ENCODE measurements at regions not wholly inside any gene's neighbourhood (a gene's known extent, or its start where the extent isn't known, plus 50 kb on each side); places are given as distances from the start of the nearest gene placed in this dataset.

- DNase-seq (ENCODE audit: low read depth, low spot score) = no peak
- H3K9ac ChIP-seq (ENCODE audit: insufficient read length, low read depth) = no peak overlapping the region
- no peak overlapping the region for H3K4me3 ChIP-seq (ENCODE audit: insufficient read length, low read depth)
- H3K4me1 ChIP-seq (ENCODE audit: insufficient read depth, insufficient read length) = no peaks in the 10 kb centered on the region
- H3K36me3 ChIP-seq (ENCODE audit: insufficient read depth, insufficient read length, low read length) = no peaks in the 10 kb centered on the region
- peaks cover 10% of the 10 kb centered on the region for H3K9me3 ChIP-seq (ENCODE audit: insufficient read depth, low read length)
- no peak for TF ChIP-seq SUZ12 (IDR thresholded peaks at IDR 0.05; ENCODE audit: extremely low read depth, insufficient read depth, insufficient read length)
- no peak for TF ChIP-seq YY1 (IDR thresholded peaks at IDR 0.05; ENCODE audit: insufficient read depth, insufficient read length)
- no peak for TF ChIP-seq ZNF274 (IDR thresholded peaks at IDR 0.05; ENCODE audit: low read depth, low read length)
- no peaks in the 10 kb centered on the region for H3K27me3 ChIP-seq (ENCODE audit: insufficient read depth, insufficient read length)
Measured at GRCh38 chr6:160891690-160892089, 99.9 kb upstream of the MAP3K4 start.

- Histone ChIP-seq H3K4me3 (ENCODE audit: insufficient read length, low read depth) (no peak overlapping the region), H3K9me3 (ENCODE audit: insufficient read depth, low read length) (no peaks in the 10 kb centered on the region), H3K36me3 (ENCODE audit: insufficient read depth, insufficient read length, low read length) (no peaks in the 10 kb centered on the region), H3K27me3 (ENCODE audit: insufficient read depth, insufficient read length) (no peaks in the 10 kb centered on the region), H3K9ac (ENCODE audit: insufficient read length, low read depth) (no peak overlapping the region), H3K4me1 (ENCODE audit: insufficient read depth, insufficient read length) (peaks cover 7% of the 10 kb centered on the region)
- DNase-seq (ENCODE audit: low read depth, low spot score) = no peak
- no peak for TF ChIP-seq YY1 (IDR thresholded peaks at IDR 0.05; ENCODE audit: insufficient read depth, insufficient read length)
- no peak for TF ChIP-seq SUZ12 (IDR thresholded peaks at IDR 0.05; ENCODE audit: extremely low read depth, insufficient read depth, insufficient read length)
- no peak for TF ChIP-seq ZNF274 (IDR thresholded peaks at IDR 0.05; ENCODE audit: low read depth, low read length)
Measured at GRCh38 chr6:160895562-160895961, 96.0 kb upstream of the MAP3K4 start.

GRCh38 chr6:160899671-160900430 lies 91.7 kb upstream of the MAP3K4 start:
- Histone ChIP-seq H3K4me3 (ENCODE audit: insufficient read length, low read depth) (no peak overlapping the region), H3K36me3 (ENCODE audit: insufficient read depth, insufficient read length, low read length) (no peaks in the 10 kb centered on the region), H3K27me3 (ENCODE audit: insufficient read depth, insufficient read length) (no peaks in the 10 kb centered on the region), H3K9ac (ENCODE audit: insufficient read length, low read depth) (peak overlapping the region; percentile 21), H3K9me3 (ENCODE audit: insufficient read depth, low read length) (no peaks in the 10 kb centered on the region), H3K4me1 (ENCODE audit: insufficient read depth, insufficient read length) (peaks cover 7% of the 10 kb centered on the region)
- TF ChIP-seq ZNF274 (IDR thresholded peaks at IDR 0.05; ENCODE audit: low read depth, low read length) = no peak
- no peak for TF ChIP-seq SUZ12 (IDR thresholded peaks at IDR 0.05; ENCODE audit: extremely low read depth, insufficient read depth, insufficient read length)
- TF ChIP-seq YY1 (IDR thresholded peaks at IDR 0.05; ENCODE audit: insufficient read depth, insufficient read length) = no peak
- no peak for DNase-seq (ENCODE audit: low read depth, low spot score)

GRCh38 chr6:160911949-160912348 lies 79.6 kb upstream of the MAP3K4 start:
- H3K9me3 ChIP-seq (ENCODE audit: insufficient read depth, low read length) = peaks cover 16% of the 10 kb centered on the region; the same call in 1 of the 2 replicates
- TF ChIP-seq ZNF274 (IDR thresholded peaks at IDR 0.05; ENCODE audit: low read depth, low read length) (no peak), YY1 (IDR thresholded peaks at IDR 0.05; ENCODE audit: insufficient read depth, insufficient read length) (no peak), SUZ12 (IDR thresholded peaks at IDR 0.05; ENCODE audit: extremely low read depth, insufficient read depth, insufficient read length) (no peak)
- DNase-seq (ENCODE audit: low read depth, low spot score) = no peak
- no peaks in the 10 kb centered on the region for H3K36me3 ChIP-seq (ENCODE audit: insufficient read depth, insufficient read length, low read length)
- H3K9ac ChIP-seq (ENCODE audit: insufficient read length, low read depth) = no peak overlapping the region
- H3K27me3 ChIP-seq (ENCODE audit: insufficient read depth, insufficient read length) = no peaks in the 10 kb centered on the region
- H3K4me3 ChIP-seq (ENCODE audit: insufficient read length, low read depth) = no peak overlapping the region
- no peaks in the 10 kb centered on the region for H3K4me1 ChIP-seq (ENCODE audit: insufficient read depth, insufficient read length)

GRCh38 chr6:160912411-160912810 lies 79.2 kb upstream of the MAP3K4 start:
- no peaks in the 10 kb centered on the region for H3K4me1 ChIP-seq (ENCODE audit: insufficient read depth, insufficient read length)
- no peaks in the 10 kb centered on the region for H3K36me3 ChIP-seq (ENCODE audit: insufficient read depth, insufficient read length, low read length)
- no peak overlapping the region for H3K4me3 ChIP-seq (ENCODE audit: insufficient read length, low read depth)
- DNase-seq (ENCODE audit: low read depth, low spot score) = no peak
- no peak overlapping the region for H3K9ac ChIP-seq (ENCODE audit: insufficient read length, low read depth)
- TF ChIP-seq YY1 (IDR thresholded peaks at IDR 0.05; ENCODE audit: insufficient read depth, insufficient read length) = no peak
- TF ChIP-seq ZNF274 (IDR thresholded peaks at IDR 0.05; ENCODE audit: low read depth, low read length) = no peak
- no peak for TF ChIP-seq SUZ12 (IDR thresholded peaks at IDR 0.05; ENCODE audit: extremely low read depth, insufficient read depth, insufficient read length)
- no peaks in the 10 kb centered on the region for H3K27me3 ChIP-seq (ENCODE audit: insufficient read depth, insufficient read length)
- H3K9me3 ChIP-seq (ENCODE audit: insufficient read depth, low read length) = peaks cover 16% of the 10 kb centered on the region; the same call in 1 of the 2 replicates

- TF ChIP-seq YY1 (IDR thresholded peaks at IDR 0.05; ENCODE audit: insufficient read depth, insufficient read length) (no peak), ZNF274 (IDR thresholded peaks at IDR 0.05; ENCODE audit: low read depth, low read length) (no peak), SUZ12 (IDR thresholded peaks at IDR 0.05; ENCODE audit: extremely low read depth, insufficient read depth, insufficient read length) (no peak)
- no peak overlapping the region for H3K4me3 ChIP-seq (ENCODE audit: insufficient read length, low read depth)
- DNase-seq (ENCODE audit: low read depth, low spot score) = no peak
- H3K9me3 ChIP-seq (ENCODE audit: insufficient read depth, low read length) = peaks cover 16% of the 10 kb centered on the region; the same call in 1 of the 2 replicates
- H3K9ac ChIP-seq (ENCODE audit: insufficient read length, low read depth) = no peak overlapping the region
- no peaks in the 10 kb centered on the region for H3K36me3 ChIP-seq (ENCODE audit: insufficient read depth, insufficient read length, low read length)
- H3K4me1 ChIP-seq (ENCODE audit: insufficient read depth, insufficient read length) = no peaks in the 10 kb centered on the region
- no peaks in the 10 kb centered on the region for H3K27me3 ChIP-seq (ENCODE audit: insufficient read depth, insufficient read length)
Measured at GRCh38 chr6:160917572-160917971, 74.0 kb upstream of the MAP3K4 start.

- TF ChIP-seq ZNF274 (IDR thresholded peaks at IDR 0.05; ENCODE audit: low read depth, low read length) (no peak), SUZ12 (IDR thresholded peaks at IDR 0.05; ENCODE audit: extremely low read depth, insufficient read depth, insufficient read length) (no peak), YY1 (IDR thresholded peaks at IDR 0.05; ENCODE audit: insufficient read depth, insufficient read length) (no peak)
- no peak for DNase-seq (ENCODE audit: low read depth, low spot score)
- Histone ChIP-seq H3K9me3 (ENCODE audit: insufficient read depth, low read length) (no peaks in the 10 kb centered on the region), H3K36me3 (ENCODE audit: insufficient read depth, insufficient read length, low read length) (no peaks in the 10 kb centered on the region), H3K27me3 (ENCODE audit: insufficient read depth, insufficient read length) (no peaks in the 10 kb centered on the region), H3K4me1 (ENCODE audit: insufficient read depth, insufficient read length) (no peaks in the 10 kb centered on the region), H3K4me3 (ENCODE audit: insufficient read length, low read depth) (no peak overlapping the region), H3K9ac (ENCODE audit: insufficient read length, low read depth) (no peak overlapping the region)
Measured at GRCh38 chr6:160919723-160920440, 71.7 kb upstream of the MAP3K4 start.
